Osteoblast (primary cell): ENCODE measurements at regions not wholly inside any gene's neighbourhood (a gene's known extent, or its start where the extent isn't known, plus 50 kb on each side); places are given as distances from the start of the nearest gene placed in this dataset.

Source experiments
- DNase-seq: peaks from one replicate; pipeline ENCODE4 v3.0.0; 2011; ENCODE audit warnings: low spot score, mixed read lengths; ENCODE audit not compliant: insufficient read length; ENCODE audit errors: missing footprints
- H2AFZ ChIP-seq: 2 replicates; pipeline ENCODE4 v1.6.0; 2011; ENCODE audit warnings: mild to moderate bottlenecking, low read length
- H3K27ac ChIP-seq: 2 replicates; pipeline ENCODE4 v1.5.1; 2011; ENCODE audit warnings: mild to moderate bottlenecking, low read depth, low read length, moderate library complexity
- H3K27me3 ChIP-seq: 2 replicates; pipeline ENCODE4 v1.6.0; 2012; ENCODE audit warnings: mild to moderate bottlenecking, control low read depth, inconsistent platforms, low read length, moderate library complexity; ENCODE audit not compliant: insufficient read depth
- H3K36me3 ChIP-seq: 2 replicates; pipeline ENCODE4 v1.5.1; 2011; ENCODE audit warnings: mild to moderate bottlenecking, low read length, control low read depth, moderate library complexity; ENCODE audit not compliant: insufficient read depth
- H3K4me1 ChIP-seq: 2 replicates; pipeline ENCODE4 v1.5.1; 2011; ENCODE audit warnings: mild to moderate bottlenecking, low read length, control low read depth, moderate library complexity; ENCODE audit not compliant: insufficient read depth
- H3K4me2 ChIP-seq: 2 replicates; pipeline ENCODE4 v1.6.0; 2011; ENCODE audit warnings: mild to moderate bottlenecking, low read length; ENCODE audit not compliant: insufficient read depth
- H3K4me3 ChIP-seq: fragments of 200-600 bp; sonication (generic); 3 replicates; pipeline ENCODE4 v1.5.1; 2012; ENCODE audit warnings: mild to moderate bottlenecking, low read length, inconsistent platforms; ENCODE audit not compliant: insufficient read depth
- H3K79me2 ChIP-seq: 2 replicates; pipeline ENCODE4 v1.6.0; 2012; ENCODE audit warnings: mild to moderate bottlenecking, low read length, control low read depth, inconsistent platforms; ENCODE audit not compliant: insufficient read depth
- H3K9me3 ChIP-seq: 2 replicates; pipeline ENCODE4 v1.5.1; 2011; ENCODE audit warnings: low read depth, low read length, control low read depth
- H4K20me1 ChIP-seq: 2 replicates; pipeline ENCODE4 v1.6.0; 2012; ENCODE audit warnings: mild to moderate bottlenecking, low read length, control low read depth; ENCODE audit not compliant: insufficient read depth
- TF ChIP-seq, protein P1 (sequence below): IDR thresholded peaks from 2 replicates; pipeline ENCODE4 v1.5.1; 2011; ENCODE audit warnings: mild to moderate bottlenecking, low read depth, low read length, moderate library complexity; ENCODE audit errors: extremely low read depth

GRCh38 chr1:80639777-80640533 lies 1160.8 kb upstream of the ADGRL2 start:
- H3K36me3 ChIP-seq, result no peaks in the 10 kb centered on the region
- no peaks in the 10 kb centered on the region for H3K9me3 ChIP-seq
- H3K79me2 ChIP-seq, result no peaks in the 10 kb centered on the region

GRCh38 chr1:80633947-80634706 lies 1166.6 kb upstream of the ADGRL2 start:
- no peaks in the 10 kb centered on the region for H3K9me3 ChIP-seq
- no peaks in the 10 kb centered on the region for H3K27me3 ChIP-seq
- H3K4me1 ChIP-seq, result no peaks in the 10 kb centered on the region
- no peak overlapping the region for H3K4me3 ChIP-seq
- no peaks in the 10 kb centered on the region for H3K79me2 ChIP-seq
- no peak overlapping the region for H3K27ac ChIP-seq
- no peaks in the 10 kb centered on the region for H3K36me3 ChIP-seq
- TF ChIP-seq, protein P1, sequence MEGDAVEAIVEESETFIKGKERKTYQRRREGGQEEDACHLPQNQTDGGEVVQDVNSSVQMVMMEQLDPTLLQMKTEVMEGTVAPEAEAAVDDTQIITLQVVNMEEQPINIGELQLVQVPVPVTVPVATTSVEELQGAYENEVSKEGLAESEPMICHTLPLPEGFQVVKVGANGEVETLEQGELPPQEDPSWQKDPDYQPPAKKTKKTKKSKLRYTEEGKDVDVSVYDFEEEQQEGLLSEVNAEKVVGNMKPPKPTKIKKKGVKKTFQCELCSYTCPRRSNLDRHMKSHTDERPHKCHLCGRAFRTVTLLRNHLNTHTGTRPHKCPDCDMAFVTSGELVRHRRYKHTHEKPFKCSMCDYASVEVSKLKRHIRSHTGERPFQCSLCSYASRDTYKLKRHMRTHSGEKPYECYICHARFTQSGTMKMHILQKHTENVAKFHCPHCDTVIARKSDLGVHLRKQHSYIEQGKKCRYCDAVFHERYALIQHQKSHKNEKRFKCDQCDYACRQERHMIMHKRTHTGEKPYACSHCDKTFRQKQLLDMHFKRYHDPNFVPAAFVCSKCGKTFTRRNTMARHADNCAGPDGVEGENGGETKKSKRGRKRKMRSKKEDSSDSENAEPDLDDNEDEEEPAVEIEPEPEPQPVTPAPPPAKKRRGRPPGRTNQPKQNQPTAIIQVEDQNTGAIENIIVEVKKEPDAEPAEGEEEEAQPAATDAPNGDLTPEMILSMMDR, result no peak
- DNase-seq, result no peak
- H2AFZ ChIP-seq, result no peak overlapping the region
- no peak overlapping the region for H3K4me2 ChIP-seq
- no peaks in the 10 kb centered on the region for H4K20me1 ChIP-seq

More at GRCh38 chr1:80639777-80640533, 1160.8 kb upstream of the ADGRL2 start:
- TF ChIP-seq, protein P1, result no peak
- Histone ChIP-seq H3K27me3 (no peaks in the 10 kb centered on the region), H4K20me1 (no peaks in the 10 kb centered on the region), H3K4me1 (no peaks in the 10 kb centered on the region), H3K4me2 (no peak overlapping the region), H2AFZ (no peak overlapping the region), H3K4me3 (no peak overlapping the region), H3K27ac (no peak overlapping the region)
- no peak for DNase-seq

DNA sequence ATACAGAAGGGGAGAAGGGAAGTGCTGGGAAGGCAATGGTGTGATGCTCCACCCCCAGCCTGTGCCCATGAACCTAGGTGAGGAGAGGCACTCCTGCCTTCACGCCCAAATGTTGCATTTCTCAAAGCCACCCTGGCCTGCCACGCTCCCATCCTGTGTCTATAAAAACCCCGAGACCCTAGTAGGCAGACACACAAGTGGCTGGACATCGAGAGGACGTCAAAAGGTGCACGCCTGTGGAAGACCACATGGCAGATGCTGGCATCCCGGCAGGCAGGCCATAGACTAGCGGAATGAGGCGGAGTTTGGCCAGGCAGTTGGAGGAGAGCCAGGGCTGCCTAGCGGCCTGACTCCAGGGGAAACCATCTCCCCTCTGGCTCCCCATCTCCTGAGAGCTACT lies 1168.5 kb upstream of the ADGRL2 start:
- no peak overlapping the region for H2AFZ ChIP-seq
- no peak for DNase-seq
- H3K27ac ChIP-seq, result no peak overlapping the region
- H3K9me3 ChIP-seq, result no peaks in the 10 kb centered on the region
- H3K4me1 ChIP-seq, result no peaks in the 10 kb centered on the region
- no peaks in the 10 kb centered on the region for H3K36me3 ChIP-seq
- no peaks in the 10 kb centered on the region for H3K27me3 ChIP-seq
- H3K4me2 ChIP-seq, result no peak overlapping the region
- H3K4me3 ChIP-seq, result no peak overlapping the region
- no peaks in the 10 kb centered on the region for H4K20me1 ChIP-seq
- no peaks in the 10 kb centered on the region for H3K79me2 ChIP-seq
- TF ChIP-seq, protein P1, result no peak

- Histone ChIP-seq H2AFZ (no peak overlapping the region), H3K36me3 (no peaks in the 10 kb centered on the region), H3K79me2 (no peaks in the 10 kb centered on the region), H3K4me1 (no peaks in the 10 kb centered on the region), H3K27me3 (no peaks in the 10 kb centered on the region), H3K4me2 (no peak overlapping the region), H4K20me1 (no peaks in the 10 kb centered on the region), H3K4me3 (no peak overlapping the region), H3K27ac (no peak overlapping the region), H3K9me3 (no peaks in the 10 kb centered on the region)
- TF ChIP-seq, protein P1, result no peak
- no peak for DNase-seq
Observed at GRCh38 chr1:80629304-80629837, 1171.4 kb upstream of the ADGRL2 start.
